ENCODE measurements at regions not wholly inside any gene's neighbourhood (a gene's known extent, or its start where the extent isn't known, plus 50 kb on each side); places are given as distances from the start of the nearest gene placed in this dataset.

DNA sequence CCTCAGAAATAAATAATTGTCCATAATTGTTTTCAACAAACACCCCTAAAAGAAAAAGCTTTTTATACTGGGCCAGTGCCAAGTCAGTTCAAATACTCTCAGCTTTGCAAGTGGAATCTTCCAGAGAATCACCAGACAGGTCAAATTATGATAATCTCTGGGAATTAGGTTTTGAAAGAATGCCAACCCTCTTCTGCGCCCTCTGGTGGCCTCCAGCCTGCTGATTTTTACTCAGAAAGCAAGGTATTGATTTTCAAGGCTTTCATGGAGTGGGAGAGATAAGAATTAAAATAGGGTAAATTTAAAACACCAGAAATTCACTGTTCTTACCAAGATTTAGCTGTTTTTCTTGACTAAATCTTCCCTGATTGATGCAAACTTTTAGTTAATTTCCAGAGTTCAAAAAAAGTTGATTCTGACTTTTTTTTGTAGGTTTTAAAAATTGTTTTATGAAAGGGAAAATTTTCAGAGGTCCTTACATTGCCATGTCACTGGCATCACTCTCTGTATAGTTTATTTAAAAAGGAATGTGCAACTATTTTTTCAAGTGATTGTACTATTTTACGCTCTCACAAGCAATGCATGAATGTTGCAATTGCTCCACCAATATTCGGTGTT, 282.9 kb upstream of the TNP1 start:
- H3K4me3 ChIP-seq = no peak overlapping the region
- H3K27me3 ChIP-seq (replicated peaks; ENCODE audit: insufficient read depth) = no peaks in the 10 kb centered on the region
- no peaks in the 10 kb centered on the region for H3K4me1 ChIP-seq (replicated peaks)
- TF ChIP-seq CTCF (IDR thresholded peaks at IDR 0.05) = peak in 2 of 4 experiments; percentile 13 to 23
- TF ChIP-seq POLR2A (IDR thresholded peaks at IDR 0.05) = no peak
- no peak overlapping the region for H3K27ac ChIP-seq
- intact Hi-C loops (cut with DNase I) = no loop called here
- DNase-seq (ENCODE audit: low spot score) = no peak
- H3K36me3 ChIP-seq = no peaks in the 10 kb centered on the region
- 77% methylated on average over 3 of the region's 3 CpGs for WGBS
- no peaks in the 10 kb centered on the region for H3K9me3 ChIP-seq

GRCh38 chr2:217138284-217138683, 278.4 kb upstream of the TNP1 start:
- 93% methylated on average over 4 of the region's 4 CpGs for WGBS
- H3K4me1 ChIP-seq (replicated peaks) = no peaks in the 10 kb centered on the region
- intact Hi-C loops (cut with DNase I) = no loop called here

GRCh38 chr2:217127744-217128143, 267.9 kb upstream of the TNP1 start:
- WGBS = 70% methylated on average over 2 of the region's 2 CpGs

More at GRCh38 chr2:217138284-217138683, 278.4 kb upstream of the TNP1 start:
- Histone ChIP-seq H3K4me3 (no peak overlapping the region), H3K36me3 (no peaks in the 10 kb centered on the region), H3K27me3 (replicated peaks; ENCODE audit: insufficient read depth) (no peaks in the 10 kb centered on the region), H3K9me3 (no peaks in the 10 kb centered on the region), H3K27ac (no peak overlapping the region)
- no peak for TF ChIP-seq CTCF (IDR thresholded peaks at IDR 0.05)
- no peak for TF ChIP-seq POLR2A (IDR thresholded peaks at IDR 0.05)
- TF ChIP-seq POLR2AphosphoS5 (IDR thresholded peaks at IDR 0.05) = no peak
- DNase-seq (ENCODE audit: low spot score) = no peak

DNA sequence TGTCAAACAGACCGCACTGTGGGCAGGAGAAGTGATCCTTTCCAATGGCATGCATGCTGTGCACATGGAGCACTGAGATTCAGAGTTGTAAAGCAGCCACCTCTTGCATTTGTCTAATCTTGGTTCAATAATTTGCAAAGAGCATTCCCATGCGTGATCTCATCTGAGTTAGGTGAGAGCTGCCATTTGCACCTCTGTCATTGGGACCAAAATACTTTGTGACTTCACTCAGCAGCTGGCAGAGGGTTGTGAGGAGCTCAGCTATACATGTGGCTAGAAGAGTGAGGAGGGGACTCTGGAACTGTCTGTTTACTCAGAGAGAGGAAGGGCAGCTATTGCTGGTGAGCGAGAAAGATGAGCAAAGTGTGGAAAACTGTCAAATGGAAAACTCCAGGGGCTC, 265.1 kb upstream of the TNP1 start:
- Histone ChIP-seq H3K4me3 (no peak overlapping the region), H3K4me1 (replicated peaks) (no peaks in the 10 kb centered on the region), H3K36me3 (no peaks in the 10 kb centered on the region), H3K27ac (no peak overlapping the region), H3K27me3 (replicated peaks; ENCODE audit: insufficient read depth) (no peaks in the 10 kb centered on the region), H3K9me3 (no peaks in the 10 kb centered on the region)
- 97% methylated on average over 3 of the region's 3 CpGs for WGBS
- TF ChIP-seq CTCF (IDR thresholded peaks at IDR 0.05) = no peak
- no peak for TF ChIP-seq POLR2AphosphoS5 (IDR thresholded peaks at IDR 0.05)
- TF ChIP-seq POLR2A (IDR thresholded peaks at IDR 0.05) = no peak
- no peak for DNase-seq (ENCODE audit: low spot score)
- intact Hi-C loops (cut with DNase I) = no loop called here

More at GRCh38 chr2:217127744-217128143, 267.9 kb upstream of the TNP1 start:
- no peaks in the 10 kb centered on the region for H3K27me3 ChIP-seq (replicated peaks; ENCODE audit: insufficient read depth)
- H3K9me3 ChIP-seq = no peaks in the 10 kb centered on the region
- H3K27ac ChIP-seq = no peak overlapping the region
- no peaks in the 10 kb centered on the region for H3K36me3 ChIP-seq
- H3K4me3 ChIP-seq = no peak overlapping the region
- TF ChIP-seq POLR2A (IDR thresholded peaks at IDR 0.05) (no peak), POLR2AphosphoS5 (IDR thresholded peaks at IDR 0.05) (no peak), CTCF (IDR thresholded peaks at IDR 0.05) (no peak)
- no peak for DNase-seq (ENCODE audit: low spot score)
- H3K4me1 ChIP-seq (replicated peaks) = no peaks in the 10 kb centered on the region
- intact Hi-C loops (cut with DNase I) = no loop called here

DNA sequence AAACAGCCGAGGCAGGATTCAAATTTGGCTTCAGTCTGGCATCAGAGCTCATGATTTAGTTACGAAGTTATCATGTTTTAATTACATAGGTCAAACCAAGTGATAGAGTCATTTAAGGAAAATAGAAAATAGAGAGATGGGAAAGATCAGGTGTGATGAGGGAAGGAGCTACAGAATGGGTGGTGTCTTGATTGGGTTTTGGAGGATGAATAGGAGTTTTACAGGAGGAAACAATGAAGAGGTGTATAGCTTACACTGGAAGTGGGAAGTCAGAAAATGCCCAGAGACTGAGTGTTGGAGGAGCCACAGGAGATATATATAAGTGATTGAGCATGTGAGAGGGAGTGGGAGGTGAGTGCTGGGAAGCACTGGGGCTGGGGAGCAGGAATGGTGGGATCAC, 264.2 kb upstream of the TNP1 start:
- Histone ChIP-seq H3K27ac (no peak overlapping the region), H3K4me3 (no peak overlapping the region), H3K4me1 (replicated peaks) (no peaks in the 10 kb centered on the region), H3K36me3 (no peaks in the 10 kb centered on the region), H3K9me3 (no peaks in the 10 kb centered on the region), H3K27me3 (replicated peaks; ENCODE audit: insufficient read depth) (no peaks in the 10 kb centered on the region)
- intact Hi-C loops (cut with DNase I) = no loop called here
- no peak for DNase-seq (ENCODE audit: low spot score)
- WGBS = 97% methylated on average over 2 of the region's 2 CpGs
- TF ChIP-seq CTCF (IDR thresholded peaks at IDR 0.05) (no peak), POLR2A (IDR thresholded peaks at IDR 0.05) (no peak), POLR2AphosphoS5 (IDR thresholded peaks at IDR 0.05) (no peak)

Measured in prostate gland (tissue), 2 donors.